GM13976 (cell line): ENCODE measurements at regions not wholly inside any gene's neighbourhood (a gene's known extent, or its start where the extent isn't known, plus 50 kb on each side); places are given as distances from the start of the nearest gene placed in this dataset.

Experiments used
- DNase-seq: peaks from one replicate; pipeline ENCODE4 v3.0.0; 2012; ENCODE audit warnings: low spot score
- in situ Hi-C: fragments of 300-500 bp; cut with MboI; formaldehyde crosslinking; loops from one replicate; pipeline ENCODE4 v1.12.0; 2022; ENCODE audit warnings: low sequenced_read_pairs, mixed read lengths, inconsistent platforms; ENCODE audit not compliant: unreplicated experiment
- TF ChIP-seq, protein P1 (sequence below): IDR thresholded peaks from 2 replicates; pipeline ENCODE4 v1.5.1; 2012; ENCODE audit warnings: borderline replicate concordance, mild to moderate bottlenecking; ENCODE audit not compliant: insufficient read depth; ENCODE audit errors: extremely low read depth, missing control alignments, control extremely low read depth

DNA sequence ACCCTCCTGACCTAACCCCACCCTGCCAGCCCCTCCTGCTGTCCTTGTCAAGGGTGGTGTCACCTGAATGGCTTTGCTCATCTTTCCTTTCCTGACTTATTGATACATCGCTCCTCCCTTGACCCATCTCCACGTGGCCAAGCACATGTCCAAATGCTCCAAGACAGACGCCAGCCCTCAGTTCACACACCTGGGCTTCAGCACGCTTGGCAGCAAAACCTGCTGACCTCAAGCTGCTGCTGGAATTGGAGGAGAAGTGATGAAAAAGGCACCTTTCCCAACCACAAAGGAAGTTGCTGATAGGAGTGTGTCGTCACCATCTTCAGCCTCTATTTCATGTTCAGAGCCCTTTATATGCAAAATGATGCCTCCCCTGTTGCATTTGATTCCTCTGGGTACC lies 141.3 kb downstream of the TLE3 start:
- in situ Hi-C loops = no loop called here
- DNase-seq = no peak
- TF ChIP-seq, protein P1, sequence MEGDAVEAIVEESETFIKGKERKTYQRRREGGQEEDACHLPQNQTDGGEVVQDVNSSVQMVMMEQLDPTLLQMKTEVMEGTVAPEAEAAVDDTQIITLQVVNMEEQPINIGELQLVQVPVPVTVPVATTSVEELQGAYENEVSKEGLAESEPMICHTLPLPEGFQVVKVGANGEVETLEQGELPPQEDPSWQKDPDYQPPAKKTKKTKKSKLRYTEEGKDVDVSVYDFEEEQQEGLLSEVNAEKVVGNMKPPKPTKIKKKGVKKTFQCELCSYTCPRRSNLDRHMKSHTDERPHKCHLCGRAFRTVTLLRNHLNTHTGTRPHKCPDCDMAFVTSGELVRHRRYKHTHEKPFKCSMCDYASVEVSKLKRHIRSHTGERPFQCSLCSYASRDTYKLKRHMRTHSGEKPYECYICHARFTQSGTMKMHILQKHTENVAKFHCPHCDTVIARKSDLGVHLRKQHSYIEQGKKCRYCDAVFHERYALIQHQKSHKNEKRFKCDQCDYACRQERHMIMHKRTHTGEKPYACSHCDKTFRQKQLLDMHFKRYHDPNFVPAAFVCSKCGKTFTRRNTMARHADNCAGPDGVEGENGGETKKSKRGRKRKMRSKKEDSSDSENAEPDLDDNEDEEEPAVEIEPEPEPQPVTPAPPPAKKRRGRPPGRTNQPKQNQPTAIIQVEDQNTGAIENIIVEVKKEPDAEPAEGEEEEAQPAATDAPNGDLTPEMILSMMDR = no peak

DNA sequence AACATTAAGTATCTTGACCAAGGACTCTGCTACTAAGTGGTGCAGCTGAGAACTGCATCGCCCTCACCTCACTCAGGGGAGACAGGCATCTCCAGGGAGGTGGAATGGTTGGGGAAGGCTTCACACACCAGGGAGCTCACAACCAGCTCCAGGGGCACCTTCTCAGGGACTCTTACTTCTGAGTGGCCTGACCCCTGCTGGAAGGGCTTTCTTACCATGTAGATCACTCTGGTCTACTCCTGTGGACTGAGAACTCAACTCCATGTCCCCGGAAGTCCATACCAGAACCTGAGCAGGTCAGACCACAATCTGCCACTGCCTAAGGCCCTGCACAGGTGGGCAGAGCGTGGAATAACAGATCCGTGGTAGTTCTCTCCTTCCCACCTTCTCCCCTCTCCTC lies 140.5 kb downstream of the TLE3 start:
- TF ChIP-seq, protein P1 = no peak
- in situ Hi-C loops = no loop called here

DNA sequence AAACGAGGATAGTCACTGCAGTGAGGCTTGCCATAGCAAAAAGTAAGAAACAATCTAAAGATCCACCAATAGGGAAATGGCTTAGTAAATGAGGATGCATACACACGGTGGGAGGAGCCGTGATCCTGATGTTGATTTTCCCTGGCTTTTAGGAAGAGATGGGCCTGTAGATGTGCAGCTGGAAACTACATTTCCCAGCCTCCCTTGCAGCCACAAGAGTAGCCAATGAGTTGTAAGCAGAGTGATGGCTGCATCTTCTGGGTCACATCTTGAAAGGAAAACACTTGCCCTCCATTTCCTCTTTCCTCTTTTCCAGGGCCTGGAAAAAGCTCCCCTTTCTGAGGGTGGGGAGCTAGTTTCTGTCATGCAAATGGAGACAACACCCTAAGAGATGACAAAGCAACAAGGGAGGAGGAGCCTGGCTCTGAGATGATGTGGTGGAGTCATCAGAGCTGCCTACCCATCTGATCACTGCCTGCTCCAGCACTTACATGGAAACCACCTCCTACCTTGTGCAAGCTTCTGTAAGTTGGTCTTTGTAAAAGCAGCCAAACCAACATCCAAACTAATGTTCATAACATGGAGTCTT lies 139.1 kb downstream of the TLE3 start:
- TF ChIP-seq, protein P1 = no peak
- in situ Hi-C loops = no loop called here
- no peak for DNase-seq

More for the DNA sequence above, 140.5 kb downstream of the TLE3 start:
- no peak for DNase-seq

DNA sequence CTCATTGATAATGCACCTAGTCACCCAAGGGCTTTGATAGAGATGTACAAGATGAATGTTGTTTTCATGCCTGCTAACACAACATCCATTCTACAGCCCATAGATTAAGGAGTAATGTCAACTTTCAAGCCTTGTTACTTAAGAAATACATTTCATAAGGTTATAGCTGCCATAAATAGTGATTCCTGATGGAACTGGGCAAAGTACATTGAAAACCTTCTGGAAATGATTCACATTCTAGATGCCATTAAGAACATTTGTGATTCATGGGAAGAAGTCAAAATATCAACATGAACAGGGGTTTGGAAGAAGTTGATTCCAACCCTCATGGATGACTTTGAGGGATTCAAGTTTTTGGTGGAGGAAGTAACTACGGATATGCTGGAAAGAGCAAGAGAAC lies 135.2 kb downstream of the TLE3 start:
- TF ChIP-seq, protein P1 = no peak
- in situ Hi-C loops = no loop called here
- DNase-seq = no peak

GRCh38 chr15:69963385-69963784 lies 134.3 kb downstream of the TLE3 start:
- in situ Hi-C loops = no loop called here
- no peak for DNase-seq
- TF ChIP-seq, protein P1 = no peak

DNA sequence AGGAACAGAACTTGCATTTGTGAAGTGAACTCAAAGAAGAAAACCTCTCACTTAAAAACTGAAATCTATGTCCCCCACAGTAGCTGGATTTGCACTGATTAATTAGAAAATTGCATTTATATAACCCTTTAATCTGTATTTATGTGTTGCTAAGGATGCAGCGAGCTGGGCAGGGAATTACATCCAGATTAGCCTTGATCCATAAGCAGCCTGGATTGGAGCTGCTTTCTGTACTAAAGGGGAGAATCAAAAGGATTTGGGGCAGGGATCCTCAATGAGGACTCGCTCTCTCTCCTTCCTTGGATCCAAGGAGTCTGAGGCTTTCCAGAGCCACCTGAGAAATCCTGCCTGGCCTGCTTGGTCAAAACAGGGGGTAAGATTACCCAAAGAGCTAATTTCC lies 125.9 kb downstream of the TLE3 start:
- DNase-seq = no peak
- in situ Hi-C loops = no loop called here
- TF ChIP-seq, protein P1 = no peak
